Suprapubic skin (tissue), 3 donors: ENCODE measurements at regions not wholly inside any gene's neighbourhood (a gene's known extent, or its start where the extent isn't known, plus 50 kb on each side); places are given as distances from the start of the nearest gene placed in this dataset.

Source experiments
- POLR2A ChIP-seq, 2 donors: fragments of 450-650 bp; IDR thresholded peaks; one replicate each; pipeline ENCODE4 v1.6.1; 2017; ENCODE audit warnings: antibody characterized with exemption in 2 of 2, mild to moderate bottlenecking in 2 of 2, moderate library complexity in 2 of 2
- TF ChIP-seq, protein P1 (sequence below), 2 donors: fragments of 200-600 bp in 1 of 2; fragments of 450-650 bp in 1 of 2; sonication (generic) in 1 of 2; IDR thresholded peaks; one replicate each; pipeline ENCODE4 v1.5.1; 2016 to 2019; ENCODE audit warnings: antibody characterized with exemption in 2 of 2, mild to moderate bottlenecking in 1 of 2, moderate library complexity in 1 of 2

DNA sequence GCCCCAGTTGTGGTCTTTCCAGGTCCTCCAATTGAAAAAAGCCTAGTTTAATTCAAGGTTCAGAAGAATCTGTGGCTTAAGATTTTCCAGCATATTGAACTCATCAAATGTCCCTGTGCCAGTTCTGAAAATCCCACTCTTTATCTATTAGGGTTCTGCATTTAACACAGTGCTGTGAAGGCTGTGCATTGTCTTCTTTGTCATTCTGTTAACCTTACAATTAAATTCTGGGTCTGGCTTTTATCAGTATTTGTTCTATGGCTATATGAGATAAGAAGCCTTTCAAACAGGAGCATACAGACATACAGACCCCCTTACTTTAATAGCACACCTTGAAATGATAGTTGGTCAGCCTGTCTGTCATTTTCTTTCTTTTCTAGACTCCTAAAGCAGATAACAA lies 362.1 kb upstream of the DACH1 start:
- no peak for TF ChIP-seq POLR2A (IDR thresholded peaks at IDR 0.05)
- TF ChIP-seq, protein P1, sequence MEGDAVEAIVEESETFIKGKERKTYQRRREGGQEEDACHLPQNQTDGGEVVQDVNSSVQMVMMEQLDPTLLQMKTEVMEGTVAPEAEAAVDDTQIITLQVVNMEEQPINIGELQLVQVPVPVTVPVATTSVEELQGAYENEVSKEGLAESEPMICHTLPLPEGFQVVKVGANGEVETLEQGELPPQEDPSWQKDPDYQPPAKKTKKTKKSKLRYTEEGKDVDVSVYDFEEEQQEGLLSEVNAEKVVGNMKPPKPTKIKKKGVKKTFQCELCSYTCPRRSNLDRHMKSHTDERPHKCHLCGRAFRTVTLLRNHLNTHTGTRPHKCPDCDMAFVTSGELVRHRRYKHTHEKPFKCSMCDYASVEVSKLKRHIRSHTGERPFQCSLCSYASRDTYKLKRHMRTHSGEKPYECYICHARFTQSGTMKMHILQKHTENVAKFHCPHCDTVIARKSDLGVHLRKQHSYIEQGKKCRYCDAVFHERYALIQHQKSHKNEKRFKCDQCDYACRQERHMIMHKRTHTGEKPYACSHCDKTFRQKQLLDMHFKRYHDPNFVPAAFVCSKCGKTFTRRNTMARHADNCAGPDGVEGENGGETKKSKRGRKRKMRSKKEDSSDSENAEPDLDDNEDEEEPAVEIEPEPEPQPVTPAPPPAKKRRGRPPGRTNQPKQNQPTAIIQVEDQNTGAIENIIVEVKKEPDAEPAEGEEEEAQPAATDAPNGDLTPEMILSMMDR (IDR thresholded peaks at IDR 0.05), result no peak
